DMS 273 treated with DMSO at 0.1 percent for 48 hours (cell line): ENCODE measurements at regions not wholly inside any gene's neighbourhood (a gene's known extent, or its start where the extent isn't known, plus 50 kb on each side); places are given as distances from the start of the nearest gene placed in this dataset.
"Not testable (repeated sequence)": the region's sequence is repeated elsewhere in the genome, so short reads cannot be mapped to it uniquely, and the experiment has no call there.

Experiments used
- DNase-seq: peaks from one replicate; lab custom pipeline; 2025; lab: John Stamatoyannopoulos, UW

DNA sequence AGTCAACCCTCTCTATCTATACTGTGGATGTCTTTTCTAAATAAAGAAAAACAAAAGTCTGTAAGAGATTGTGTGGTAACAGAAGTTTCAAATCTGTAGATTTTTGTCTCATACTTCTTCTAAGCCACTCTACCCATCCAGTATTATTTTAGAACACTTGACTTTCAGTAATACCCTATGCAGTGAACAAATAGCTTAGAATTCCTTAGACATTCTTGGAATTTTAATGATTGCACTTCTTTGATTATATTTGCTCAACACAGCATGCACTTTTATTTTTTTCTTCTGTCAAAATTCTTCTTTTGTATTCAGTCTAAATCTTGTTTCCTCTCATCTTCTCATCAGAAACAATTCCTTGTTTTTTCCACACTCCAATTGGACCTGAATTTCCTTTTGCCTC is 1080.2 kb downstream of the SUCLG1 start:
- no peak for DNase-seq

DNA sequence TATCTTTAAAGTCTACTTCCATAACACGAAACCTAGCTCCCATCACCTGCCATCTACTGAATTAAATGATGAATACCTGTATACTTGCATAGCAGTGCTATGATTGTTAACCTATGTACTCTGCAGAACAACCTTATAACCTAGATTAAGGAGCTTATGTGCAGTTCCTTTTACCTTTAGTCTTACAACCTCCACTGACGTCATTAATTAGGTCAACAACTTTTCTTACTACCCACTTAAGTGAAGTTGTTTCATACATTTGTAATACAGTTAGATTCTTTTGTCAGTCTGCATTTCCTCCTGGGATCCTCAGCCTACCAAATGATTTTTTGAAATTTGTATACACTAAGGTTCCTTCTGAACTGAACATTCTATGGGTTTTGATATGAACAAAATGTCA is 1082.3 kb downstream of the SUCLG1 start:
- DNase-seq: no peak

DNA sequence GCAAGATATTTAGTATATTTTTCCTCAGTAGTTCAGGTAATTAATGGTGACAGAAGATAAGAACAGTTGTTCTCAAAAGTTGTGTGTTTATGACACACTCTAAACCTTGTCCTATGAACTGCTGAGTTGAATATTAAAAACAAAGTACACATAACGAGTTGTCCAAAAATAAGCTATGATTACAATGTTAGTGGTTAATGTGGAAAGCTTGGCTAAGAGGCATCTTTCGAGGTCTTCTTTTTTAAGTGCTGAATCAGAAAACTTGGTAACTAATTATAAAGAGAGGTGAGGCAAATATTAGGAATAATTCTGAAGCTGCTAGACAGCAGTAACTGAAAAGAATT is 1088.7 kb downstream of the SUCLG1 start:
- no peak for DNase-seq

DNA sequence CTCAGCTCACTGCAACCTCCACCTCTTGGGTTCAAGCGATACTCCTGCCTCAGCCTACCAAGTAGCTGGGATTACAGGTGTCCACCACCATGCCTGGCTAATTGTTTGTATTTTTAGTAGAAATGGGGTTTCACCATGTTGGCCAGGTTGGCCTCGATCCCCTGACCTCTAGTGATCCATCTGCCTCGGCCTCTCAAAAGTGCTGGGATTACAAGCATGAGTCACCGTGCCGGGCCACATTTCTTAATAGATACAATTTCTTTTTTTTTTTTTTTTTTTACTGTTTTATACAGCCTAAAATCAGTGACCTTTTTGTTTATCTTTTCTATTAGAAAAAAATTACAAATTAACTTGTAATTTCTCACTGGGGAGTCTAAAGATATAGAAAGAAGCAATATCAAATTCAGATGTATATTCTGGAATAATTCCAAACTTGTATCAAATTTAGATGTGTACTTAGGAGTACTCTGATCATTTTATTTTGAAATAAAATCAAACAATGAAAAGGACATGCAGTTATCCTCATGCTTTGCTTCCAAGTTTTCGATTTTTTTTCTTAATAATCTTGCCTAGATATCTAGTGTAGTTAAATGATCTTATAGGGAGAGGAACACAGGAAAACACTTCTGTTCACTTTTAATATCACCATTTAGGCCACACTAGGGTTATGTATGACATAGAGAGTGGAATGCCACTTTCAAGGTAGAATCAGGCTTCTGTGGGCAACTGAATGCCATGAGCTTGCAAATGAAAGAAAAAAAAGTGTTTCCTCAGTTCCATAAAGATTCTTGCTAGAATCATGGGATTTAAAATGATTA is 1089.3 kb downstream of the SUCLG1 start:
- DNase-seq: no peak

DNA sequence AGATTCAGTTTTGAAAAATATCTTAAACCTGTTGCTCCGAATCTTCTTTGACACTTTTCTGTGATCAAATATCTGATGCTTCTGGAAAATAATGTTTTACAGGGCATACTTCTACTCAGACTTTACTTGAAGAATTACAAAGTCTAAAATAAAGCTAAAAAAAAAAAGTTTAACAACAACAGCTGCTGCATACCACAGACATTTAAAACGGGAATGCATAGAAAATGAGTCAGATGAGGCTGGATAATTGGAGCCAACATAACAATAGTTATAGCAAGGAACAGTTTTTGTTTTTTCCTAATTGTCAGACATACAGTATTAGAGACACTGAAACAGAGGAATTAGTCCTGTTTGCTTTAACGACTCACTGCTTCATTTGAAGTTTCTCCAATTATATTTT is 1090.2 kb downstream of the SUCLG1 start:
- DNase-seq: no peak

DNA sequence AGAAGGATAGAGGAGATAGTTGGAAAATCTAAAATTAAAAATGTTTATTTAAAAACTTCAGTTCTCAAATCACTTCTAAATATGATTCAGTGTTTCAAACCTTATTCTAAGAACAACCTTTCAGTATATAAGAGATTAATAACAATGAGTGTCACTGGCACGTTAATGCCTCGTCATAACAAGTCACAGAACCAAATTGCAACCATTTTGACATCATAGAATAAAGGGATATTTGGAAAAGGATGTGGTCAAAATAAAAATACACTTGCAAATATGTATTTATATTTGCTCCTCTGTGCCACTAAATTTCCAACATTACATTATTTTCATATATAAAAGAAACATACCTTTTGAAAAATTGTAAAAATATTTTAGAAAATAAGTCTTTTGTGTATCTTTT is 1090.6 kb downstream of the SUCLG1 start:
- no peak for DNase-seq

DNA sequence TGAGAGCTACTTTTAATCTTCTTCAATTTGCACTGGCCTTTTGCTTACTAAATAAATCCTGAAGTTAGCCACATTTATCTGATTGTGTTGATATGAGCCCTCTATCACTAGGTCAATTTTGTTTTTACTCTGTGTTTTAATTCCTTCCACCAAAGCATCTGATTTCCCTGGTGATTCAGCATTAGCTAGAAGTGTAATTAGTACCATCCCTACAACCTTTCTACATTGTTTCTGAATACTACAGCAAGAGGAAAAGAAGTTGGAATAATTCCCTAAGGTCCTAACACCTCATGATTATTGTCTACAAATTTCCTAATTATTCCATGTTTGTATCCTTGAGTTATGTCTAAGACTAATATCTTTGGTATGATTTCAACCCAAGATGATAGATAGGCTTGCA is 1093.6 kb downstream of the SUCLG1 start:
- DNase-seq: no peak

DNA sequence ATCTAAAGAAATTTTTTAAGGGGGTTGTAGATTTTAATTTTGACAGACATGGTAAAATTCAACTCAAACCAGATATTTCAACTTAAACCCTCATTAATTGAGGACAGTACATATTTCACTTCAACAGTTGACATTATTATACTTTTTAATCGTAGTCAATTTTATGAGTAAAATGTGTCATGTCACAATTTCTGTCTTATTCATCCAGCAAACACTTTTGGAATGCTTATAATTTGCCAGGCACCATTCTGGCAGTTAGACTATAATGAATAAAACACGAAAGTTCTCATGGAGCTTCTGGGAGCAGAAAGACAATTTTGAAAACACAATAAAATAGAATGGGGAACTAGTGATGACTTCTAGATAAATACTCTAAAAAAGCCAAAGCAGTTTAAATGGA is 1094.8 kb downstream of the SUCLG1 start:
- no peak for DNase-seq

DNA sequence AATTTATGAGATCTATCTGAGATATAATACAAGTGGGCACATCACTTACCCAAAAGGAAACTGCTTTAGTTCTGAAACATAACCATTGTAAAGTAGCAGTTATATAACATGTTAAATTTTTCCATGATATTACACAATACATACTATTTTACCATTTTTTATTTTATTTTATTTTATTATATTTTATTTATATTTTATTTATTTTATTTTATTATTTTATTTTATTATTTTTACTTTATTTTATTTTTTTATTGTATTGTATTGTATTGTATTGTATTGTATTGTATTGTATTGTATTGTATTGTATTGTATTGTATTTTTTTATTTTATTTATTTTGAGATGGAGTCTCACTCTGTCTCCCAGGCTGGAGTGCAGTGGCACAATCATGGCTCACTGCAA is 1095.9 kb downstream of the SUCLG1 start:
- DNase-seq: not testable (repeated sequence)

DNA sequence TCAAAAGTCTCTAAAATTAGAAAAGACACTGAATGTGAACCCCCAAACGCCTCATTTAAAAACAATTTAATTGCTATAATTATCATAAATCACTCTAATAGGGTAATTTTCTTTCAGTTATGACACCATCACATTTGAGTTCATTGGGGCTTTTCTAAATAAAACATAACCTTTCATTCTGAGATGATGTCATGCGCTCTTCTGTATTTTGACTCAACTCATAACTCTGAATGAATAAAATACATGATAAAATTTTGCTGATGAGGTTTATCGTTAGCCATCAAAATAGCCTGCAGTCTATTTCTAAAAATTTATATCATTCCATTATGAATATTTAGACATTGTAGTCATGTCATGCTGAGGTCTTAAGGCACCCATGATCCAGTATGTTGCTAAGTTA is 1099.7 kb downstream of the SUCLG1 start:
- no peak for DNase-seq

DNA sequence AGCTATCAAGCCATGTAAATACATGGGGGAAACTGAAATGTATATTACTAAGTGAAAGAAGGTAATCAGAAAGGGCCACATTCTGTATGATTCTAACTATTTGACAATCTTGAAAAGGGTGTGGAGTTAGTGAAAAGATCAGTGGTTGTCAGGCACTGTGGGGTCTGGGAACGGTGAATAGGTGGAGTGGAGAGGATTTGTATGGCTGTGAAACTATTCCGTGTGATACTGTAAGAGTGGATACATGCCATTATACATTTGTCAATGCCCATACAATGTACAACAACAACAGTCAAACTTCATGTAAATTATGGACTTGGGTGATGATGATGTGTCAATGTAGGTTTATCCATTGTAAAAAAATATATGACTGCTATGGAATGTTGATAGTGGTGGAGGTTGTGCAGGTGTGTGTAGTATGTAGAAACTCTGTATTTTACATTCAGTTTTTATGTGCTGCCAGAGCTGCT is 1116.2 kb downstream of the SUCLG1 start:
- DNase-seq: no peak

DNA sequence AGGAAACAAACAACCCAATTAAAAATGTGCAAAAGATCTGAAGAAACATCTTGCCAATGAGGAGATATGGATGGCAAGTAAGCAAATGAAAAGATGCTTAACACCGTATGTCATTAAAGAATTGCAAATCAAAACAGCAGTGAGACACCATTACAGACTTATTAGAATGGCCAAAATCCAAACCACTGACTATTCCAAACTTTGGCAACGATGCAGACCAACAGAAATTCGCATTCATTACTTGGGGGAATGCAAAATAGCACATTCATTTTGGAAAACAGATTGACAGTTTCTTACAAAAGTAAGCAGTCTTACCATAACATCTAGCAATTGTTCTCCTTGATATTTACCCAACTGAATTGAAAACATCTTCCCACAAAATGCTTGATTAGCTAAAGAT is 1118.7 kb downstream of the SUCLG1 start:
- no peak for DNase-seq

DNA sequence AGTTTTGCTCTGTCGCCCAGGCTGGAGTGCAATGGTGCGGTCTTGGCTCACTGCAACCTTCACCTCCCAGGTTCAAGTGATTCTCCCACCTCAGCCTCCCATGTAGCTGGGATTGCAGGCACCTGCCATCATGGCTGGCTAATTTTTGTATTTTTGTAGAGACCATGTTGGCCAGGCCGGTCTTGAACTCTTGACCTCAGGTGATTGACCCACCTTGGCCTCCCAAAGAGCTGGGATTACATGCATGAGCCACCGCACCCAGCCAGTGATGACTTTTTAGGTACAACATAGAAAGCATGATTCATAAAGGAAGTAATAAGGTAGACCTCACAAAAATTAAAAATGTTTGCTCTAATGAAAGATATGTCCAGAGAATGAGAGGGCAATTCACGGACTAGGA is 1119.1 kb downstream of the SUCLG1 start:
- DNase-seq: not testable (repeated sequence)

DNA sequence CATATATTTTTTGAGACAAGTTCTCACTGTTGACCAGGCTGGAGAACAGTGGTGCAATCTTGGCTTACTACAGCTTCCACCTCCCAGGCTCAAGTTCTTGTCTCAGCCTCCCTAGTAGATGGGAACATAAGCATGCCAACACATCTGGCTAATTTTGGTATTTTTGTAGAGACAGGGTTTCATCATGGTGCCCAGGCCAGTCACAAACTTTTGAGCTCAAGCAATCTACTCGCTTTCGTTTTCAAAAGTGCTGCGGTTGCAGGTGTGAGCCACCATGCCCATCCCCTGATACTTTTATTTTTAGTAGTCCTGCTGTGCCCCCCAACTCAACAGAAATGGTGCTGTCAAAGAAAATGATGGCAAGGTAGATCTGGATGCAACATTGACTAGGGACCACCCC is 1127.3 kb downstream of the SUCLG1 start:
- DNase-seq: no peak

DNA sequence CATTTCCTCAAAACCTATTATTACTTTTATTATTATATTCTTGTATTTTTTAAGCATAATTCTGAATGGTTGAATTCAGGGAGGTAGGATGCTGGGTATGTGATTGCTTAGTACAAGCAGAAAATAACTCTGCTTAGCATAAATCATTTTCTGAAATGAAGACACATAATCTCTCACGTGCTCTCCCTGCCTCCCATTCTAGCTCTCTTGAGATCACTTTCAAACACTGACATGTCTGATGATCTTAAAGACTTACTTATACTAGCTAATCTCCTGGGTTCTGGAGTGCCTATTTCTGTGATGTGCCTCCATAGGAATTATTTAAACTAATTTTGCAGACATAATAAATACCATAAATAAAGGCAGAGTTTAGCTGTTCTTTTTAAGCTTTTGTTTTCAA is 1136.0 kb downstream of the SUCLG1 start:
- DNase-seq: no peak

DNA sequence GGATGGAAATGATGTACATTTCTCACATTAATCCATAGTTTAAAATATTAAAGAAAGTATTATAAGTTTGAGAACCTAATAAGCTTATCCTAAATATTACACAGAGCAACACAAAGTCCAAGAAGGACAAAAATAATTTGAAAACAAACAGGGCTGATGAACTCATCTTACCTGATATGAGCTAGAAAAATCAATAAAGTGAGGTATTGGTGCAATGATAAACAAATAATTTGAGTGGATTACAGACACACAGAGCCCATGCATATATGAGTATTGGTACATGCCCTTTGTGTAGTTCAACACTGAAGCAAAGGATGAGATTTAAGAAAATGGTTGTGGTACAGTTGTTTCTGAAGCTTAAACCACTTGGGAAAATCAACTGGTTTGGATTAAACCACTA is 1139.0 kb downstream of the SUCLG1 start:
- DNase-seq: no peak

DNA sequence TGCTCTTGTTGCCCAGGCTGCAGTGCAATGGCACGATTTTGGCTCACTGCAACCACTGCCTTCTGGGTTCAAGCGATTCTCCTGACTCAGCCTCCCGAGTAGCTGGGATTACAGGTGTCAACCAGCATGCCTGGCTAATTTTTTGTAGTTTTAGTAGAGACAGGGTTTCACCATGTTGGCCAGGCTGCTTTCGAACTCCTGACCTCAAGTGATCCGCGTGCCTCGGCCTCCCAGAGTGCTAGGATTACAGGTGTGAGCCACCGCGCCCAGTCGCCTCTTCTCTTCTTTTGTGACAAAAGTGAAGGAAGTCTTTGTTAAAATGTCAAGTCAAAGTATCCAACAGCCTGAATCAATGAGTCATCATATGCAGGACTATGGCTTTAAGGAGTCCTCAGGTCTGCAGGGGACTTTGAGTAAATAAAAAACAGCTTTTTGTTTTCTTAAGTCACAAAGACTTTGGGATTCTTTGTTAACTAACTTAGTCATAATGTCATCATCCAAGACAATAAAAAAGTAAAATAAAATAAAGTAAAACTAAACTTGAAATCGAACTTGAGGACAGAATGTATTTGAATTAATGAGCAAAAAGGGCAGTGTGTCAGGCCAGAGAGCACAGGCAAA is 1153.2 kb downstream of the SUCLG1 start:
- no peak for DNase-seq

DNA sequence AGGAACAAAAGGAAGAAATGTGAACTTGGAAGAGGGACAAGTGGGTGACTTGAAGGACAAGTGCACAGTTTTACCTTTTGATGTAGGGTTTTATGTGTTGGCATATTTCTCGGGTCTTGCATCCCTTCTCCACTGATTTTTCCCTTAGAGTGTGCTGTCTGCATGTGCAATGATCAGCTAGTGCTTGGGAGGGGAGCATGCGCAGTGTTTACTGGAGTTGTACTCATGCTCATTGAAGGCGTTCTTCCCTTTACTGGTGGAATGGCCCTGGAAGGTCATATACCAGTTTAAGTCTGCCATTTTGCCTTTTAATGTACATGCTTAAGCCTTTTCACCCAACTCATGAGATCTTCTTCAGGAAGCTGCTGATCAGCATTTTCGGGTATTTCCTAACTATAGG is 1168.0 kb downstream of the SUCLG1 start:
- no peak for DNase-seq

DNA sequence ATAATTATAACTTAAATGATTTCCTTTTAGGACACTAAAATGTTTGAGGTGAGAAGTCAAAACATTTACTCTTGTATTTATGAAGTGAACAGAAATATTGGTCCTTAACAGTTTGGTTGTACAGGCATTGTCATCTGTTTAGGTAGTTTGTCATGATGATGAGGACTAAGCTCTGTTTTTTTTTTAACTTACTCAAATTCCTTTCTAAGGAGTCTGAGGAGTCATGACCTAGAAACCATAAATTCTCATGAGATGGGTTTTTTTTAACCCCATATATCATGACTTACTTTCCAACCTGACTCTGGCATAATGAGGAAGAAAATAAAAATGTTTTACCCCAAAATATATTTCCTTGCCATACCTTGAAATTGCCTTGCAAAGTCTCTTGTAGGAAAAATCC is 1176.2 kb downstream of the SUCLG1 start:
- DNase-seq: no peak

DNA sequence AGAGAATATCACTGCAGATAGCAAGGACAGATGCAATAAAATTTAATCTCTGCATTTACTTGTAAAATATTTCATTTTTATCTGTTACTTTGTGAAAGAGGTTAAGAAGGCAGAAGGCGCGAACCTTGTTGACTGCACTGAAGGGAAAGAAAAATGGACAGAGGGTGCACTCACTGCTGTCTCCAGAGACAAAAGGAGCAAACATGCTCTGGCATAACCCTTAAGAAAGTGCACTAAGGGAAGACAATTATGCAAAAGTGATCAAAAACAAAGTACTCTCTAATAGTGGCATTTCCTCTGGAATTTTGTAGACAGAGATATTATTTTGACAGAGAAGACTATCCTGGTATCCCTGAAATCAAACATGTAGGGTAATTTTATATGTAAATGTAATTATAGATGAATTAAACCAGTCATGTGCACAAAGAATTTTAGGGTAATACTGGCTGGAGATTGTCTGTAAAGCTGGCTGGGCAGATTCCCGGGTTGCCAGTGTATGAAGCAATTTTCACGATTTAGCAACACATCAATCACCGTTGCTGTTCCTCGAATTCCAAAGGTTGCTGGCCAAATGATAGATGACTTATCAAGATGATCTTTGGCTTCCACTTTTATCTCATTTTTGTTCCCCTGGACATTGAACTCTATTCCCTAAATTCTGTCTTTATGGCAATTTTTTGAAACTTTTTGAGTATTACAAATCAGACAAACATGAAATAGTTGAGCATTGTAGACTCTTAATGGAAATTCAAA is 1176.9 kb downstream of the SUCLG1 start:
- DNase-seq: no peak

DNA sequence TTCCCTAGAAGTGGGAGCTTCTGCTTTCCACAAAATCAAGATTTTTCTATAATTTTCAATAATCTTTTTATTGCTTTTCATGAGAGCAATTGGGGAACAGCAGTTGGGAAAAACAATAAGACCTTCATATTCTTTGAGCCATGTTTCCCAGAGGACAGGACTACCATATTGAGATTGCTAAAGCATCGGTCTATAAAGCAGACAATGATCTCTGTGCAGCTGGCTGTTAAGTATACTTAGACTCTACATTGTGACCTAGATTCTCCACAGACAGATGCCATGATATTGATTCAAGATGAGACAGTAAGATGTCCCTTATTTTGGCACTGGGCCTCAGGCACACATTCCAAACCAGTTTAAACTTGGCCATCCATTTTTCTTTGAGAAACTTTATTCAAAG is 1178.7 kb downstream of the SUCLG1 start:
- DNase-seq: no peak

DNA sequence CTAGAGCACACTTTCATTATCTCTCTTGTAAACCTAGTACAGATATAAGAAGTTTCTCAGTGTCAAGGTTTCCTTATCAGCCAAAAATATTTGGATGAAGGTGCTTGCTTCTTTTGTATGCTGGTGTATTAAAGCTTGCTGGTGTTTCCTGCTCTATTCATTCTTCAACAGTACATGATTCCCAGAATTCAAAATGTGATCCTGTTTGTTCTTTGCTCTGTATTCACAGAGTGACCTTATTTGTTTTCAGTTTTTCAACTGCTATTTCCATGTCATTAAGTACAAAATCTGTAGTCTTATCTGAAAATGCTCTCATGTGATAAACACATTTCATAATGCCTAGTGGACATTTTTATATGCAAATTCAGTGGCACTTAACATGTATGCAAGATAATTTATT is 1185.8 kb downstream of the SUCLG1 start:
- no peak for DNase-seq

DNA sequence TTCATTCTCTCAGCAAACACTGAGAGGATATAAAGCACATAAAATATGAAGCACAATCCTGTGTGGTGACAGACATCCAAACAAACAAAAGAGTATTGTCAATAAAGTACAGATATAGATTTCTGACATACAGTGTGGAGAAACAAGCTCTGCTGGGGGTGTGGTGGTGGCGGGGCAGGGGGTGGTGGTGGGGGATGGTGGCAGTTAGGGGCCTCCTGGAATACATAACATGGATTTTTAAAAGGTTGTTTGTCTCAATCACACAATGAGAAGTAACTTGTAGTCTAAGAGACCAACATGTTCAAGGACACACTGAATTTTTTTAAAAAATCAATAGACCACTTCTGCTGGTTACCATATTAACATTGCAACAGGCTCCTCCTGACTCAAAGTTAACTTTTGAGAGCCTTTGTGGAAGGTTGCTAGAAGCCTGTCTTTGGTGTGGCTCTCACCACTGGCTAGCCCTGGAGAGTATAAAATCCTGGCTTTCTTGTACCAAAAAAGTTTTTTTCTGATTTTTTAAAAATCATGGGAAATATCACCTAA is 1197.4 kb downstream of the SUCLG1 start:
- DNase-seq: no peak
